Stimulated activated CD8-positive, alpha-beta memory T cell treated with anti-CD3 and anti-CD28 coated beads, Interleukin-4, amount 100 ng/mL, for 48 hours (primary cell): ENCODE measurements at regions not wholly inside any gene's neighbourhood (a gene's known extent, or its start where the extent isn't known, plus 50 kb on each side); places are given as distances from the start of the nearest gene placed in this dataset.

Experiments used
- DNase-seq: peaks from one replicate; pipeline ENCODE4 v3.0.0-alpha.2; 2020

- DNase-seq: no peak
Observed at GRCh38 chr10:10313149-10313835, 704.4 kb upstream of the CELF2 start.

- no peak for DNase-seq
Observed at GRCh38 chr10:10314626-10315025, 703.0 kb upstream of the CELF2 start.

- DNase-seq: no peak
Observed at GRCh38 chr10:10315989-10316388, 701.7 kb upstream of the CELF2 start.

- no peak for DNase-seq
Observed at GRCh38 chr10:10317151-10317550, 700.5 kb upstream of the CELF2 start.

- DNase-seq: no peak
Observed at GRCh38 chr10:10318856-10319255, 698.8 kb upstream of the CELF2 start.

GRCh38 chr10:10320956-10321355 is 696.7 kb upstream of the CELF2 start:
- no peak for DNase-seq

- DNase-seq: no peak
Observed at GRCh38 chr10:10326116-10326515, 691.6 kb upstream of the CELF2 start.

- no peak for DNase-seq
Observed at GRCh38 chr10:10327934-10328333, 689.7 kb upstream of the CELF2 start.

GRCh38 chr10:10330418-10330817 is 687.3 kb upstream of the CELF2 start:
- no peak for DNase-seq

GRCh38 chr10:10332786-10333185 is 684.9 kb upstream of the CELF2 start:
- no peak for DNase-seq

GRCh38 chr10:10333622-10334021 is 684.0 kb upstream of the CELF2 start:
- no peak for DNase-seq

GRCh38 chr10:10338339-10338738 is 679.3 kb upstream of the CELF2 start:
- no peak for DNase-seq

GRCh38 chr10:10346390-10347150 is 671.1 kb upstream of the CELF2 start:
- DNase-seq: no peak

- DNase-seq: no peak
Observed at GRCh38 chr10:10350050-10350449, 667.6 kb upstream of the CELF2 start.

- DNase-seq: no peak
Observed at GRCh38 chr10:10351451-10351850, 666.2 kb upstream of the CELF2 start.

GRCh38 chr10:10353326-10353868 is 664.3 kb upstream of the CELF2 start:
- DNase-seq: no peak

- no peak for DNase-seq
Observed at GRCh38 chr10:10359263-10359662, 658.4 kb upstream of the CELF2 start.

- no peak for DNase-seq
Observed at GRCh38 chr10:10361301-10361885, 656.3 kb upstream of the CELF2 start.

GRCh38 chr10:10362800-10363199 is 654.9 kb upstream of the CELF2 start:
- DNase-seq: no peak

GRCh38 chr10:10363217-10363616 is 654.5 kb upstream of the CELF2 start:
- DNase-seq: no peak

- DNase-seq: no peak
Observed at GRCh38 chr10:10364902-10365301, 652.8 kb upstream of the CELF2 start.

- DNase-seq: no peak
Observed at GRCh38 chr10:10365676-10366075, 652.0 kb upstream of the CELF2 start.

GRCh38 chr10:10366836-10367235 is 650.8 kb upstream of the CELF2 start:
- no peak for DNase-seq

- DNase-seq: no peak
Observed at GRCh38 chr10:10367264-10367663, 650.4 kb upstream of the CELF2 start.
